ENCODE measurements at regions not wholly inside any gene's neighbourhood (a gene's known extent, or its start where the extent isn't known, plus 50 kb on each side); places are given as distances from the start of the nearest gene placed in this dataset.

GRCh38 chr13:78138756-78139155 is 220.1 kb upstream of the EDNRB start:
- TF ChIP-seq CTCF (conservative IDR thresholded peaks at IDR 0.05; ENCODE audit: low read depth in 2 of 2) (no peak), EZH2phosphoT487 (IDR thresholded peaks at IDR 0.05; ENCODE audit: unreplicated experiment) (no peak), EZH2 (IDR thresholded peaks at IDR 0.05; ENCODE audit: low read depth, unreplicated experiment) (no peak), REST (IDR thresholded peaks at IDR 0.05; ENCODE audit: unreplicated experiment) (no peak), CREB1 (CRISPR knock-in tag; IDR thresholded peaks at IDR 0.05; ENCODE audit: low read depth) (no peak), JUNB (IDR thresholded peaks at IDR 0.05; ENCODE audit: unreplicated experiment) (no peak), STAT1 (IDR thresholded peaks at IDR 0.05; ENCODE audit: unreplicated experiment) (no peak), POLR2AphosphoS5 (IDR thresholded peaks at IDR 0.05; ENCODE audit: low read depth) (no peak), ZNF331 (CRISPR knock-in tag; IDR thresholded peaks at IDR 0.05; ENCODE audit: low read depth) (no peak), ETS1 (IDR thresholded peaks at IDR 0.05) (no peak), NANOG (IDR thresholded peaks at IDR 0.05; ENCODE audit: borderline replicate concordance) (no peak)

Data from GM23338 (cell line).